Immature natural killer cell (primary cell): ENCODE measurements at regions not wholly inside any gene's neighbourhood (a gene's known extent, or its start where the extent isn't known, plus 50 kb on each side); places are given as distances from the start of the nearest gene placed in this dataset.

Experiments
- DNase-seq, 3 donors: peaks; one replicate each; pipeline ENCODE4 v3.0.0; 2022; ENCODE audit warnings: mixed read lengths in 1 of 3
- H3K27ac Mint-ChIP-seq, 6 donors: one replicate each; pipeline ENCODE4 v1.8.0; 2020; ENCODE audit warnings: mixed read lengths in 6 of 6, mild to moderate bottlenecking in 5 of 6, inconsistent platforms in 4 of 6, moderate library complexity in 3 of 6
- H3K27me3 Mint-ChIP-seq, 3 donors: one replicate each; pipeline ENCODE4 v1.8.0; 2020 to 2021; ENCODE audit warnings: low read depth in 3 of 3, mild to moderate bottlenecking in 3 of 3, mixed read lengths in 3 of 3, moderate library complexity in 3 of 3, inconsistent platforms in 1 of 3
- H3K36me3 Mint-ChIP-seq, 3 donors: one replicate each; pipeline ENCODE4 v1.8.0; 2020; ENCODE audit warnings: mixed read lengths in 3 of 3, inconsistent platforms in 2 of 3, mild to moderate bottlenecking in 2 of 3
- H3K4me1 Mint-ChIP-seq, 2 donors: one replicate each; pipeline ENCODE4 v1.8.0; 2020; ENCODE audit warnings: inconsistent platforms in 2 of 2, mild to moderate bottlenecking in 2 of 2, mixed read lengths in 2 of 2, moderate library complexity in 1 of 2
- H3K4me3 Mint-ChIP-seq, 5 donors: one replicate each; pipeline ENCODE4 v1.8.0; 2020; ENCODE audit warnings: mild to moderate bottlenecking in 5 of 5, mixed read lengths in 5 of 5, inconsistent platforms in 3 of 5, moderate library complexity in 3 of 5
- H3K9me3 Mint-ChIP-seq, 6 donors: one replicate each; pipeline ENCODE4 v1.8.0; 2020; ENCODE audit warnings: mild to moderate bottlenecking in 6 of 6, mixed read lengths in 6 of 6, inconsistent platforms in 4 of 6, moderate library complexity in 3 of 6

DNA sequence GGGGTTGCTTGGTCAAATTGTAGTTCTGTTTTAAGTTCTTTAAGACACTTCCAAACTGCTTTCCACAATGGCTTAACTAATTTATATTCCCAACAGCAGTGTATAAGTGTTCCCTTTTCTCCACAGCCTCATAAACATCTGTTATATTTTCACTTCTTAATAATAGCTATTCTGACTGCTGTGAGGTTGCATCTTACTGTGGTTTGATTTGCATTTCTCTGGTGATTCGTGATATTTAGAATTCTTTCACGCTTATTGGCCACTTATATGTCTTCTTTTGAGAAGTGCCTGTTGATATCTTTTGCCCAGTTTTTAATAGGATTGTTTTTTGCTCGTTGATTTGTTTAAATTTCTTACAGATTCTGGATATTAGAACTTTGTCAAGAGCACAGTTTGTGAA lies 278.6 kb upstream of the ITM2A start:
- Mint-ChIP-seq H3K4me1 (no peaks in the 10 kb centered on the region), H3K27ac (no peak overlapping the region), H3K9me3 (no peaks in the 10 kb centered on the region), H3K27me3 (peaks cover 0 to 8% (median 2%) of the 10 kb centered on the region in 3 donors), H3K36me3 (no peaks in the 10 kb centered on the region), H3K4me3 (no peak overlapping the region)
- no peak for DNase-seq

- H3K4me1 Mint-ChIP-seq: no peaks in the 10 kb centered on the region
- no peak for DNase-seq
- H3K9me3 Mint-ChIP-seq: no peaks in the 10 kb centered on the region
- peaks cover 0 to 8% (median 7%) of the 10 kb centered on the region in 3 donors for H3K27me3 Mint-ChIP-seq
- H3K36me3 Mint-ChIP-seq: no peaks in the 10 kb centered on the region
- no peak overlapping the region for H3K27ac Mint-ChIP-seq
- no peak overlapping the region for H3K4me3 Mint-ChIP-seq
Observed at GRCh38 chrX:79631526-79631925, 264.4 kb upstream of the ITM2A start.

DNA sequence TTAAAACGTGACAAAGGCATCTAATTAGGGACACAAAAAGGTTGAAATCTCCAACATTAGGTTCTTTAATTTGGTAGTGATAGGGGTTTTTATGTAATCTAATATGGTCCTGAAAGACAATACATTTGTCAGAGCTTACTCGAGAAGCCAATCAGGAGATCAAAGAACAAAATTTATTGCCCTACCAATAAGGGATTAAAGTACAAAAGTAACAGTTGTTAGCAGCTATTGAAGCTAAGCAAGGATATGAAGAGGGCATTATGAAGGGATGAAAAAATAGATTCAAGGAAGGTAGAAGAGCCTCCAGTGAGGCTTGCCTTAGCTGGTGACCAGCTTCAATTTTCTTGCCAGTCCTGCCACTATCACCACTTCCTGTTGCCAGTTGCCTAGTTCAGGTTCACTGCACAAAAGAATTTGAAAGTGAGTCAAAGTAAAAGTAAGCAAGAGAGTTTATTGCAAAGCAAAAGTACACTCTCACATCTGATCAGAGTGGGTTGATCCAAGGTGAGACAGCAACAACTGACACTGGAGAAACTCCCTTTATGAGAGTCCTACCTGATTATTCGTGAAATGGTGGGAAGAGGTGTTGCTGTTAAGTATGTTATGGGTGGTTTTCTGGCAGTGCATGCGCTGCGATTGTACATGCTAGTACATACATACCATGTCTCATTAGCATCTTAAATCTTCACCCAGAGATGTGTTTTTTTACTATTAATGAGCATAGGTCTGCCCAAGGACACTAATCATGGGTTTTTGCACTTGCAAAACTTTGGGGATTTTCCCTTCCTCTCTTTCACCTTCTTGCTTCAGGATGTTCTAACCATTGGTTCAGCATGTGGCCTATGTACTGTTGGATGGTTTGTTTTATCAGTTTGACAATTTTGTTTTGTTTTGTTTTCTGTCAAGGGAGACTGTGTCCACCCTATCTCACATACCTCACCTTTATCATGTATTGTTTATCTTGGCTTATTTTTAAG lies 263.2 kb upstream of the ITM2A start:
- Mint-ChIP-seq H3K9me3 (peaks cover 0 to 2% (median 0%) of the 10 kb centered on the region in 6 donors), H3K27me3 (peaks cover 0 to 10% (median 6%) of the 10 kb centered on the region in 3 donors), H3K27ac (no peak overlapping the region), H3K4me3 (no peak overlapping the region), H3K36me3 (no peaks in the 10 kb centered on the region), H3K4me1 (no peaks in the 10 kb centered on the region)
- no peak for DNase-seq

GRCh38 chrX:79623098-79623762 lies 256.1 kb upstream of the ITM2A start:
- no peaks in the 10 kb centered on the region for H3K36me3 Mint-ChIP-seq
- peaks cover 0 to 13% (median 8%) of the 10 kb centered on the region in 3 donors for H3K27me3 Mint-ChIP-seq
- H3K27ac Mint-ChIP-seq: no peak overlapping the region
- no peak for DNase-seq
- peaks cover 0 to 2% (median 0%) of the 10 kb centered on the region in 6 donors for H3K9me3 Mint-ChIP-seq
- H3K4me3 Mint-ChIP-seq: no peak overlapping the region
- no peaks in the 10 kb centered on the region for H3K4me1 Mint-ChIP-seq

DNA sequence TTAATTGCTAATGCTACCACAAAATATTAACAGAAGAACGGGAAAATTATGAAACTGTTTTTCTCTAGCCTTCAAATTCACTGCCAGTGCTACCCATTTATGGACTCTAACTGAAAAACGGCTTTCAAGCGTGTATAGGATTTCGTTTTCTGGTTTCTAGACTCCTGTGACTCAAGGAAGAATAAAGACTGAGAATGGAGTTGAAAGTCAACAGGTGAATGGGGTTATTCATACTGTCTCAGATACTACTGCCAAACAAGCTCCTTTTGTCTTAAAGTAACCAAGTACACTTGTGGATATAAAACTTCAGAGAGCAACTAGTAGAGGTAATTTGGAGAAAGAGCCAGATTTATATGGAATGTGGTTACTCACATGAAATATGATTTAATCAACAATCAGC lies 251.1 kb upstream of the ITM2A start:
- no peaks in the 10 kb centered on the region for H3K4me1 Mint-ChIP-seq
- peaks cover 0 to 12% (median 2%) of the 10 kb centered on the region in 3 donors for H3K27me3 Mint-ChIP-seq
- no peak overlapping the region for H3K27ac Mint-ChIP-seq
- no peaks in the 10 kb centered on the region for H3K36me3 Mint-ChIP-seq
- no peak for DNase-seq
- H3K4me3 Mint-ChIP-seq: no peak overlapping the region
- no peaks in the 10 kb centered on the region for H3K9me3 Mint-ChIP-seq

DNA sequence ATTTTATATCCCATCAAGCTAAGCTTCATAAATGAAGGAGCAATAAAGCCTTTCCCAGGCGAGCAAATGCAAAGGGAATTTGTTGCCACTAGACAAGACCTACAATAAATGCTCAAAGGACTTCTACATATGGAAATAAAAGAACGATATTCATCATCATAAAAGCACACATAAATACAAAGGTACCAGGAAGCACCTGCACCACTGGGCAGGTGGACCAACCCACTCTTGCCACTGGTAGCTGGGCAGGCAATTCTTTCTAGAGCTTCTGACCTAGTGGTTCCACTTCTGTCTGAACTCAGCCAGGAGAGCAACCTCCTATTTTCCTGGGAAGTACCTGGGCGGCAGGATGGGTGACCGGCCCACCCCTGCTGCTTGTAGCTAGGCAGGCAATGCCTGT lies 237.2 kb upstream of the ITM2A start:
- Mint-ChIP-seq H3K36me3 (no peaks in the 10 kb centered on the region), H3K4me3 (no peak overlapping the region), H3K27me3 (peaks cover 1 to 10% (median 7%) of the 10 kb centered on the region in 3 donors), H3K27ac (no peak overlapping the region), H3K9me3 (no peaks in the 10 kb centered on the region), H3K4me1 (no peaks in the 10 kb centered on the region)
- DNase-seq: no peak

- H3K9me3 Mint-ChIP-seq: no peaks in the 10 kb centered on the region
- H3K36me3 Mint-ChIP-seq: no peaks in the 10 kb centered on the region
- no peaks in the 10 kb centered on the region for H3K4me1 Mint-ChIP-seq
- H3K4me3 Mint-ChIP-seq: no peak overlapping the region
- DNase-seq: no peak
- no peak overlapping the region for H3K27ac Mint-ChIP-seq
- peaks cover 1 to 8% (median 7%) of the 10 kb centered on the region in 3 donors for H3K27me3 Mint-ChIP-seq
Observed at GRCh38 chrX:79601341-79602131, 234.4 kb upstream of the ITM2A start.

- Mint-ChIP-seq H3K4me3 (no peak overlapping the region), H3K27me3 (peaks cover 2 to 13% (median 7%) of the 10 kb centered on the region in 3 donors), H3K36me3 (no peaks in the 10 kb centered on the region), H3K27ac (no peak overlapping the region), H3K9me3 (no peaks in the 10 kb centered on the region), H3K4me1 (no peaks in the 10 kb centered on the region)
- DNase-seq: no peak
Observed at GRCh38 chrX:79592259-79592658, 225.1 kb upstream of the ITM2A start.

- Mint-ChIP-seq H3K27me3 (peaks cover 3 to 13% (median 7%) of the 10 kb centered on the region in 3 donors), H3K4me3 (no peak overlapping the region), H3K4me1 (no peaks in the 10 kb centered on the region), H3K9me3 (no peaks in the 10 kb centered on the region), H3K36me3 (no peaks in the 10 kb centered on the region), H3K27ac (no peak overlapping the region)
- DNase-seq: no peak
Observed at GRCh38 chrX:79588233-79588632, 221.1 kb upstream of the ITM2A start.

DNA sequence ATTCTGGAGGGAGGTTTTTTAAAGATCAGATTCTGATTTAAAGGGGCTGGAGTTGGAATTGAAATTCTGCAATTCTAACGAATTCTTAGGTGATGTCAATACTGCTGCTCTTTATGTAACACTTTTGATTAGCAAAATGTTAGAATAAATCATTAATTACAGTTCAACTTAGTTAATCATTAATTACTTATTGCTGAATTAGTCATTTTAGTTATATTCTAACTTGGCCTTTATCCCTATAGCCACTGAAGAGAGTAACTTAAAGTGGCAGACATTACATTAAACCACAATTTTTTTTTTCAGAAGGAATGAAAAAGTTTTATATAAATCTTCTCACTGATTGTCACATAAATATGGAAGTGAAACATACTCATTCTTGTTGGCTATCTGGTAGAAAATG lies 206.6 kb upstream of the ITM2A start:
- no peak overlapping the region for H3K4me3 Mint-ChIP-seq
- H3K27ac Mint-ChIP-seq: no peak overlapping the region
- H3K9me3 Mint-ChIP-seq: peaks cover 0 to 4% (median 1%) of the 10 kb centered on the region in 6 donors
- peaks cover 1 to 4% (median 2%) of the 10 kb centered on the region in 3 donors for H3K27me3 Mint-ChIP-seq
- H3K36me3 Mint-ChIP-seq: no peaks in the 10 kb centered on the region
- no peak for DNase-seq
- no peaks in the 10 kb centered on the region for H3K4me1 Mint-ChIP-seq

DNA sequence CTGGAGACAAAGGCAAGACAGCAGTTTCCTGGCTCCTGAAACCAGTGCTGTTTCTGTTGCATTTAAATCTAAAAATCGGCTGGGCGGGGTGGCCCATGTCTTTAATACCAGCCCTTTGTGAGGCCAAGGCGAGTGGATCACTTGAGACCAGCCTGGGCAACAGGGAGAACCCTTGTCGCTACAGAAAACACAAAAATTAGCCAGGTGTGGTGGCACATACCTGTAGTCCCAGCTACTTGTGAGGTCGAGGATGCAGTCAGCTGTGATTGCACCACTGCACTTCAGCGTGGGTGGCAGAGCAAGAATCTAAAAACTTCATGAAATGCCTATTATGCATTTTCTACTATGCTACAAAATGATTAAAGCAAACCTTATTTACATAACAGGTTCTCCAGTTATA lies 205.4 kb upstream of the ITM2A start:
- no peaks in the 10 kb centered on the region for H3K36me3 Mint-ChIP-seq
- peaks cover 0 to 12% (median 3%) of the 10 kb centered on the region in 6 donors for H3K9me3 Mint-ChIP-seq
- no peak overlapping the region for H3K4me3 Mint-ChIP-seq
- H3K27me3 Mint-ChIP-seq: peaks cover 1 to 4% (median 2%) of the 10 kb centered on the region in 3 donors
- DNase-seq: no peak
- no peak overlapping the region for H3K27ac Mint-ChIP-seq
- H3K4me1 Mint-ChIP-seq: no peaks in the 10 kb centered on the region

DNA sequence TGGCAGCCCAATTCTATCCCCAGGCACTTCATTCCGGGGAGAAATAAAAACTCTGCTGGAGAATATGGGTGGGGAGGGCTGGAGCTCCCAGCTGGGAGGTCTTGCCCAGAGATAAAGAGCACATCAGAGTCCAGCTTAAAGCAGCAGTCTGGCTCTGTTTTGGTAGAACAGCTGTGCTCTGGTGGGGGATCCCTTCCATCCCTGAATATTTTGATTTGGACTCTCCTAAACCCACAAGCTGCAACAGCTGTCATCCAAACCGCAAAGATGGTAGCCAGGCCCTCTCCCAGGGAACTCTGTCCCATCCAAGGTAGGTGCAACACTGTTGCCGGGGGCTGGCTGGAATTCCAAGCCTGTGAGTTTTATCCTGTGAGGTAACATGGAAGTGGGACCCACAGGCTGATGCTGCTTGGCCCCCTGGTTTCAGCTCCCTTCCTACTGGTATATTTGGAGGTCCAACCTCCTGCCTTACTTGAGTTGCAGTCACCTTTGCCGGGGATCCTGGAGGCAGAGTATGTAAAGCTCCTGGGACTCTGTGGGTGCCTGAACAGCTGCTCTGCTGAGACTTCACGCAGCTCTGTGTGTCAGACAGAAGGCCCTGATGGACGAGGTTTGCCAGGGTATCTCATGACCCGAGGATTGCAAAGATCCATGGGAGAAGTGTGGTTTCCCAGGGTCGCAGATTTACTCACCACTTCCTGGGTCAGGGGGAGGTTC lies 203.5 kb upstream of the ITM2A start:
- DNase-seq: no peak
- no peaks in the 10 kb centered on the region for H3K36me3 Mint-ChIP-seq

GRCh38 chrX:79568309-79568708 lies 201.2 kb upstream of the ITM2A start:
- Mint-ChIP-seq H3K4me1 (no peaks in the 10 kb centered on the region), H3K36me3 (no peaks in the 10 kb centered on the region), H3K9me3 (peaks cover 0 to 16% (median 5%) of the 10 kb centered on the region in 6 donors), H3K4me3 (no peak overlapping the region), H3K27ac (no peak overlapping the region), H3K27me3 (peaks cover 1 to 8% (median 3%) of the 10 kb centered on the region in 3 donors)
- no peak for DNase-seq

More for the DNA sequence above, 203.5 kb upstream of the ITM2A start:
- Mint-ChIP-seq H3K9me3 (peaks cover 0 to 16% (median 5%) of the 10 kb centered on the region in 6 donors), H3K27me3 (peaks cover 1 to 8% (median 4%) of the 10 kb centered on the region in 3 donors), H3K4me1 (no peaks in the 10 kb centered on the region), H3K4me3 (no peak overlapping the region), H3K27ac (no peak overlapping the region)
